Endodermal cell (in vitro differentiated cells): ENCODE measurements at regions not wholly inside any gene's neighbourhood (a gene's known extent, or its start where the extent isn't known, plus 50 kb on each side); places are given as distances from the start of the nearest gene placed in this dataset.

Experiments
- DNase-seq: peaks from one replicate; pipeline ENCODE4 v3.0.0-alpha.2; 2017
- H3K27ac ChIP-seq: 2 replicates; pipeline ENCODE4 v1.5.1; 2013; ENCODE audit warnings: mild to moderate bottlenecking, low read depth, low read length, moderate library complexity
- H3K27me3 ChIP-seq: 2 replicates; pipeline ENCODE4 v1.6.1; 2013; ENCODE audit warnings: mild to moderate bottlenecking, low read length, moderate library complexity; ENCODE audit not compliant: insufficient read depth, control insufficient read depth, poor library complexity, severe bottlenecking
- H3K36me3 ChIP-seq: 2 replicates; pipeline ENCODE4 v1.7.0; 2013; ENCODE audit warnings: mild to moderate bottlenecking, low read length, moderate library complexity; ENCODE audit not compliant: control insufficient read depth, insufficient read depth
- H3K4me1 ChIP-seq: one replicate; pipeline ENCODE4 v1.7.0; 2013; ENCODE audit warnings: low read length; ENCODE audit not compliant: control insufficient read depth, insufficient read depth
- H3K4me3 ChIP-seq: 2 replicates; pipeline ENCODE4 v1.5.1; 2013; ENCODE audit warnings: mild to moderate bottlenecking, low read length, moderate library complexity
- H3K9ac ChIP-seq: 2 replicates; pipeline ENCODE4 v1.6.1; 2013; ENCODE audit warnings: mild to moderate bottlenecking, low read length, moderate library complexity; ENCODE audit not compliant: poor library complexity, severe bottlenecking; ENCODE audit errors: extremely low read depth
- H3K9me3 ChIP-seq: 2 replicates; pipeline ENCODE4 v1.6.1; 2013; ENCODE audit warnings: mild to moderate bottlenecking, low read length, moderate library complexity; ENCODE audit not compliant: control insufficient read depth
- H3K27ac Mint-ChIP-seq: 2 replicates; pipeline ENCODE4 v1.8.0; 2020; ENCODE audit warnings: mixed read lengths
- H3K27me3 Mint-ChIP-seq: 2 replicates; pipeline ENCODE4 v1.8.0; 2021; ENCODE audit warnings: mild to moderate bottlenecking, mixed read lengths; ENCODE audit not compliant: insufficient read depth
- H3K36me3 Mint-ChIP-seq: 2 replicates; pipeline ENCODE4 v1.8.0; 2020; ENCODE audit warnings: low read depth, mixed read lengths
- H3K4me1 Mint-ChIP-seq: 2 replicates; pipeline ENCODE4 v1.8.0; 2020; ENCODE audit warnings: mixed read lengths
- H3K4me3 Mint-ChIP-seq: 2 replicates; pipeline ENCODE4 v1.8.0; 2020; ENCODE audit warnings: mild to moderate bottlenecking, moderate library complexity, mixed read lengths
- H3K9me3 Mint-ChIP-seq: 2 replicates; pipeline ENCODE4 v1.8.0; 2020; ENCODE audit warnings: mild to moderate bottlenecking, mixed read lengths
- CTCF ChIP-seq: fragments of 200-600 bp; sonication (generic); conservative IDR thresholded peaks from 2 replicates; pipeline ENCODE4 v1.5.0; 2021; ENCODE audit warnings: antibody characterized with exemption, mild to moderate bottlenecking
- WGBS, 2 experiments: methylation state at CpG; one replicate each; pipeline versions ENCODE4 v1.1.5 to v1.1.7; 2013; ENCODE audit warnings: missing lambda C conversion rate in 2 of 2, mixed read lengths in 1 of 2; ENCODE audit not compliant: insufficient coverage in 1 of 2, insufficient read length in 1 of 2; 5-methylcytosine and 5-hydroxymethylcytosine counted together

- no peak overlapping the region for H3K4me3 ChIP-seq
- no peaks in the 10 kb centered on the region for H3K27me3 Mint-ChIP-seq
- no peak overlapping the region for H3K27ac Mint-ChIP-seq
- H3K9me3 ChIP-seq, result no peaks in the 10 kb centered on the region
- no peaks in the 10 kb centered on the region for H3K27me3 ChIP-seq
- DNase-seq, result no peak
- H3K36me3 Mint-ChIP-seq, result no peaks in the 10 kb centered on the region
- TF ChIP-seq CTCF, result no peak
- no peak overlapping the region for H3K27ac ChIP-seq
- WGBS, 2 experiments, result 82 to 96% methylated on average over 2 to 6 of the region's 6 CpGs
- peaks cover 12% of the 10 kb centered on the region for H3K9me3 Mint-ChIP-seq
- no peak overlapping the region for H3K9ac ChIP-seq
- H3K4me3 Mint-ChIP-seq, result no peak overlapping the region
- H3K36me3 ChIP-seq, result no peaks in the 10 kb centered on the region
- H3K4me1 ChIP-seq, result no peaks in the 10 kb centered on the region
- H3K4me1 Mint-ChIP-seq, result peaks cover 4% of the 10 kb centered on the region
Measured at GRCh38 chr12:84198294-84198946, 714.2 kb downstream of the SLC6A15 start.

GRCh38 chr12:84191779-84192178, 720.8 kb downstream of the SLC6A15 start:
- H3K9me3 ChIP-seq, result no peaks in the 10 kb centered on the region
- peaks cover 5% of the 10 kb centered on the region for H3K9me3 Mint-ChIP-seq
- H3K4me1 ChIP-seq, result no peaks in the 10 kb centered on the region
- no peaks in the 10 kb centered on the region for H3K36me3 Mint-ChIP-seq
- no peaks in the 10 kb centered on the region for H3K27me3 ChIP-seq
- no peaks in the 10 kb centered on the region for H3K36me3 ChIP-seq
- no peak overlapping the region for H3K4me3 ChIP-seq
- H3K27ac Mint-ChIP-seq, result no peak overlapping the region
- H3K9ac ChIP-seq, result no peak overlapping the region
- 73% methylated on average over 3 of the region's 3 CpGs; no CpG with 5 or more reads in 1 of the 2 experiments for WGBS, 2 experiments
- H3K27ac ChIP-seq, result no peak overlapping the region
- no peak for TF ChIP-seq CTCF
- H3K4me1 Mint-ChIP-seq, result no peaks in the 10 kb centered on the region
- H3K27me3 Mint-ChIP-seq, result no peaks in the 10 kb centered on the region
- H3K4me3 Mint-ChIP-seq, result no peak overlapping the region
- DNase-seq, result no peak

- no peaks in the 10 kb centered on the region for H3K36me3 Mint-ChIP-seq
- H3K9me3 ChIP-seq, result no peaks in the 10 kb centered on the region
- no peak for TF ChIP-seq CTCF
- DNase-seq, result no peak
- H3K9me3 Mint-ChIP-seq, result no peaks in the 10 kb centered on the region
- no peak overlapping the region for H3K9ac ChIP-seq
- H3K27ac Mint-ChIP-seq, result no peak overlapping the region
- no peak overlapping the region for H3K4me3 ChIP-seq
- H3K4me1 Mint-ChIP-seq, result no peaks in the 10 kb centered on the region
- no peaks in the 10 kb centered on the region for H3K36me3 ChIP-seq
- no peak overlapping the region for H3K27ac ChIP-seq
- no peak overlapping the region for H3K4me3 Mint-ChIP-seq
- WGBS, 2 experiments, result 80 to 94% methylated on average over 1 of the region's 1 CpG
- no peaks in the 10 kb centered on the region for H3K27me3 ChIP-seq
- no peaks in the 10 kb centered on the region for H3K27me3 Mint-ChIP-seq
- no peaks in the 10 kb centered on the region for H3K4me1 ChIP-seq
Measured at GRCh38 chr12:84186433-84186832, 726.2 kb downstream of the SLC6A15 start.
